ENCODE measurements at regions not wholly inside any gene's neighbourhood (a gene's known extent, or its start where the extent isn't known, plus 50 kb on each side); places are given as distances from the start of the nearest gene placed in this dataset.
"Not testable (repeated sequence)": the region's sequence is repeated elsewhere in the genome, so short reads cannot be mapped to it uniquely, and the experiment has no call there.

- TF ChIP-seq EZH2 (IDR thresholded peaks at IDR 0.05; ENCODE audit: borderline replicate concordance, low read depth, low read length, severe bottlenecking); CTCF (IDR thresholded peaks at IDR 0.05; ENCODE audit: borderline replicate concordance, extremely low read depth, low read length, poor library complexity, severe bottlenecking): not testable (repeated sequence)
These were observed 473.6 kb downstream of the FAM72C start for GRCh38 chr1:143498059-143498749.
